Osteocyte (in vitro differentiated cells): ENCODE measurements at regions not wholly inside any gene's neighbourhood (a gene's known extent, or its start where the extent isn't known, plus 50 kb on each side); places are given as distances from the start of the nearest gene placed in this dataset.
A peak's percentile ranks its signal among the peaks of the same experiment; 100 is the strongest.

Experiments used
- DNase-seq: peaks from one replicate; pipeline ENCODE4 v3.0.0; 2021; ENCODE audit warnings: mixed read lengths; ENCODE audit not compliant: unreplicated experiment; ENCODE audit errors: extremely low spot score
- H3K27ac Mint-ChIP-seq: one replicate; pipeline ENCODE4 v1.8.0; 2021; ENCODE audit warnings: mild to moderate bottlenecking, mixed read lengths; ENCODE audit not compliant: unreplicated experiment
- H3K27me3 Mint-ChIP-seq: one replicate; pipeline ENCODE4 v1.8.0; 2021; ENCODE audit warnings: mixed read lengths; ENCODE audit not compliant: unreplicated experiment
- H3K36me3 Mint-ChIP-seq: one replicate; pipeline ENCODE4 v1.8.0; 2021; ENCODE audit warnings: mixed read lengths; ENCODE audit not compliant: unreplicated experiment
- H3K4me1 Mint-ChIP-seq: one replicate; pipeline ENCODE4 v1.8.0; 2021; ENCODE audit warnings: mixed read lengths; ENCODE audit not compliant: unreplicated experiment
- H3K4me3 Mint-ChIP-seq: one replicate; pipeline ENCODE4 v1.8.0; 2021; ENCODE audit warnings: mild to moderate bottlenecking, moderate library complexity, mixed read lengths; ENCODE audit not compliant: unreplicated experiment
- H3K9me3 Mint-ChIP-seq: one replicate; pipeline ENCODE4 v1.8.0; 2021; ENCODE audit warnings: mixed read lengths; ENCODE audit not compliant: unreplicated experiment
- TF ChIP-seq, protein P1 (sequence below): fragments of 200-600 bp; sonication (generic); IDR thresholded peaks from 2 replicates; pipeline ENCODE4 v1.5.0; 2021; ENCODE audit warnings: antibody characterized with exemption, mild to moderate bottlenecking, moderate library complexity

DNA sequence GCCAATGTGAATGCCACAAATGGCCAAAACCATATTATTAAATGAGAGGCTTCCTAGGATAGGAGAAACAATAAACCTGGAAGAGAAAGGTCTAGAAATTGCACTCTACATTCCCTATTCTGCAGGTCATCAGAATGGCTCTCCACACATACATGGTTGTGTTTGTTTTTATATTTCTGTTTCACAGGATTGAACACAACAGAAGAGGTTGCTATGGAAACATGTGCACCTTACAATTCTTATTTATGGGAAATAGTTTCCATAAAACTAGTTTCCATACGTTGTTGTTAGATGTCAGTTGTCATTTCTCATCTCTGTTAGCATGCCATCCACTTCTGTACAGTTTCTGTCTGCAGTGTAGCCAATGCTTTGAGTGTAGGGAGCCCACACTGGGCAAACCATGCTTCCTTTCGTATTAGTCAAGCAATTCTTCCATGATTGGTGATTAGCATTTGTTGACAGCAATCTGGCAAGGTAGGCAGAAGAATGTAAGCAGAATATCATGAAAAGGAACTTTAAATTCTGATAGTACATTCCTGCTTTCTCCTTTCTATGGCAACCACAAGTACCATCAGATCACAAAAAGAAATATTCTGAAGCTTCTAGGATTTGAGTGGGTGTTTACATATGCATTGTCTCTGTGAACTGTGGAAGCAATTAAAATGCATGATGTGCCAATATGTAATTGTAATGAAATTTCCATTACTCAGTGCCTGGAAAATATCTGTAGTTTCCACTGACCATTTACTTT is 141.6 kb upstream of the AVPR1A start:
- DNase-seq = no peak
- TF ChIP-seq, protein P1, sequence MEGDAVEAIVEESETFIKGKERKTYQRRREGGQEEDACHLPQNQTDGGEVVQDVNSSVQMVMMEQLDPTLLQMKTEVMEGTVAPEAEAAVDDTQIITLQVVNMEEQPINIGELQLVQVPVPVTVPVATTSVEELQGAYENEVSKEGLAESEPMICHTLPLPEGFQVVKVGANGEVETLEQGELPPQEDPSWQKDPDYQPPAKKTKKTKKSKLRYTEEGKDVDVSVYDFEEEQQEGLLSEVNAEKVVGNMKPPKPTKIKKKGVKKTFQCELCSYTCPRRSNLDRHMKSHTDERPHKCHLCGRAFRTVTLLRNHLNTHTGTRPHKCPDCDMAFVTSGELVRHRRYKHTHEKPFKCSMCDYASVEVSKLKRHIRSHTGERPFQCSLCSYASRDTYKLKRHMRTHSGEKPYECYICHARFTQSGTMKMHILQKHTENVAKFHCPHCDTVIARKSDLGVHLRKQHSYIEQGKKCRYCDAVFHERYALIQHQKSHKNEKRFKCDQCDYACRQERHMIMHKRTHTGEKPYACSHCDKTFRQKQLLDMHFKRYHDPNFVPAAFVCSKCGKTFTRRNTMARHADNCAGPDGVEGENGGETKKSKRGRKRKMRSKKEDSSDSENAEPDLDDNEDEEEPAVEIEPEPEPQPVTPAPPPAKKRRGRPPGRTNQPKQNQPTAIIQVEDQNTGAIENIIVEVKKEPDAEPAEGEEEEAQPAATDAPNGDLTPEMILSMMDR = no peak
- Mint-ChIP-seq H3K4me3 (no peak overlapping the region), H3K27ac (peak overlapping the region; percentile 97), H3K9me3 (no peaks in the 10 kb centered on the region), H3K36me3 (no peaks in the 10 kb centered on the region), H3K4me1 (peaks cover 38% of the 10 kb centered on the region), H3K27me3 (peaks cover 2% of the 10 kb centered on the region)

DNA sequence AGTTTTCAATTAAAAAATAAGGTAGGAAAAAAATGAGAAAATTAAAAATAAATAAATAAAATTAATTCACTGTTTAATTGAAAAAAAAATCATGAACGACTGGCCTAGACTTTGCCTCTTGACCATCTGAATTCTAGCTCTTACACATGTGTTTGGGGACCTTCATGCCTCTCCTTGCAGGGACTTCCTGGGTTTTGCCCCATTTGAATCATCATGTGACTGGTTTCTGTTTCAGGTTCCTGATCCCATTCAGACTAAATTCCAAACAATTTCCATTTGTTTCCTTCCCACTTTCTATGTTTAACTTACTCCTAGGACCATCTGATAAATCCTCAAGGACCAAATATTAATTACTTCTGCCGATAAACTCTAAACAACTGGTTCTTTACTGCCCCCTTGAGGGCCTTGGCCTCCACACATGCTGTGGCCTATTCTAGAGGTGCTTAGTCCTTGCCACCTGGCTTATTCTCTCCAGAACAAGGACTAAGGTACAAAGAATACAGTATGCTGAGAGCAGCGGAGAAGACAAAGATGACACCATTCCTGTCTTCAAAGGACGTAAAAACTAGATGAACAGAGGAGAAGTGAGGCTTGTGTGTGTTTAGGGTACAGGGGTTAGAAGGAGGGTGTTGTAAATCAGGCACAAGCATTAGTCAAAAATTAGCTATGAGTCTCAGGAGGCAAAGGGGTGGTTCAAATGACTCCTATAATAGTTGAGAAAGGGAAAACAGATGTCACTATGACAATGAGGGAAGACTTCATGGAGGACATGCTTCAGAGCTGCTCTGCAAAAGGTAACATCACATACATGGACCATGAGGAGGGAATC is 125.8 kb upstream of the AVPR1A start:
- peaks cover 2% of the 10 kb centered on the region for H3K4me1 Mint-ChIP-seq
- TF ChIP-seq, protein P1 = peak; percentile 67
- H3K36me3 Mint-ChIP-seq = no peaks in the 10 kb centered on the region
- H3K9me3 Mint-ChIP-seq = no peaks in the 10 kb centered on the region
- H3K27ac Mint-ChIP-seq = no peak overlapping the region
- H3K4me3 Mint-ChIP-seq = peak overlapping the region; percentile 22
- no peak for DNase-seq
- H3K27me3 Mint-ChIP-seq = peaks cover 22% of the 10 kb centered on the region

DNA sequence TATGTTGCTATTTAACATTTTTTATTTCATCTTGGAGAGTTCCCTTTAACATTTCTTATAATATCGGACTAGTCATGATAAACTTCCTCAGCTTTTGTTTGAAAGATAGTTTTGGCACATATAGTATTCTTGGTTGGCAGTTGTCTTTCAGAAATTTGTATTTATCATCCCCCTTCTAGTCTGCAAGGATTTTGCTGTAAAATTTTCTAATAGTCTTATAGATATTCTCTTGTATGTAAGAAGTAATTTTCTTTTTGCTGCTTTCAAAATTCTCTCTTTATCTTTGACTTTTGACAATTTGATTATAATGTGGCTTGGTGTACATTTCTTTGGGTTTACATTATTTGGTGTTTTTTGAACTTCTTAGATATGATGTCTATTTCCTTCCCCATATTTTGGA is 116.0 kb upstream of the AVPR1A start:
- H3K4me3 Mint-ChIP-seq = no peak overlapping the region
- no peaks in the 10 kb centered on the region for H3K4me1 Mint-ChIP-seq
- H3K36me3 Mint-ChIP-seq = peaks cover 1% of the 10 kb centered on the region
- peaks cover 14% of the 10 kb centered on the region for H3K27me3 Mint-ChIP-seq
- no peak for DNase-seq
- peaks cover 26% of the 10 kb centered on the region for H3K9me3 Mint-ChIP-seq
- H3K27ac Mint-ChIP-seq = no peak overlapping the region
- TF ChIP-seq, protein P1 = no peak

DNA sequence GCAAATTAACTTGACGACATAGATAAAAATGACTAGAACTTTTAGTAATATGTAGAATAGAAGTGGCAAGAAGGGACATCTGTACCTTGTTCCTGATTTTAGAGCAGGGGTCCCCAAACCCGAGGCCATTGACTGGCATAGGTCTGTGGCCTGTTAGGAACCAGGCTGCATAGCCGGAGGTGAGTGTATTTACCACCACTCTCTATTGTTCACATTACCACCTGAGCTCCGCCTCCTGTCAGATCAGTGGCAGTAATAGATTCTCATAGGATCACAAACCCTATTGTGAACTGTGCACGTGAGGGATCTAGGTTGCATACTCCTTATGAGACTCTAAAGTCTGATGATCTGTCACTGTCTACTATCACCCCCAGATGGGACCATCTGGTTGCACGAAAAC is 113.6 kb upstream of the AVPR1A start:
- TF ChIP-seq, protein P1 = no peak
- Mint-ChIP-seq H3K27me3 (peaks cover 18% of the 10 kb centered on the region), H3K9me3 (peaks cover 26% of the 10 kb centered on the region), H3K27ac (no peak overlapping the region), H3K36me3 (no peaks in the 10 kb centered on the region), H3K4me1 (no peaks in the 10 kb centered on the region), H3K4me3 (no peak overlapping the region)
- DNase-seq = no peak

DNA sequence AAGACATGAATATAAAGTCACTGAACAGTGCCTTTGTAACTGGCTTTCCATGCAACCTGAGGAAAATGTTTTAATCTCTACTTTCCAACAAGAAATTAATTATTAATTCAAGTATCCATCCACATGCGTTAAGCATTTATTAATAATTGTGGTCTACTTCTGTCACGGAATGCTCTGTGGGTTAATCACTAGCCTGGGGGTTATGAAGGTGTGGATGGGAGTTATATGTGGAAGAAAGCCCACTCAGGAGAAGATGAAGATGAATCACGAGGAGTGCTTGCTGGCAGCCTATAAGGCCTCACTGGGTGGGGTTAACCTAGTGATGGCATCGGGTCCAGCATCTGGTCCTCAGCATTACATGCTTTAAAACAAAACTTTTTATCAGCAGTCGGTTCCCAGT is 99.5 kb upstream of the AVPR1A start:
- Mint-ChIP-seq H3K27me3 (peaks cover 21% of the 10 kb centered on the region), H3K36me3 (no peaks in the 10 kb centered on the region), H3K27ac (no peak overlapping the region), H3K9me3 (no peaks in the 10 kb centered on the region), H3K4me3 (no peak overlapping the region), H3K4me1 (no peaks in the 10 kb centered on the region)
- DNase-seq = no peak
- TF ChIP-seq, protein P1 = no peak
